GM19035 (cell line): ENCODE measurements at regions not wholly inside any gene's neighbourhood (a gene's known extent, or its start where the extent isn't known, plus 50 kb on each side); places are given as distances from the start of the nearest gene placed in this dataset.
A peak's percentile ranks its signal among the peaks of the same experiment; 100 is the strongest.
"Not testable (repeated sequence)": the region's sequence is repeated elsewhere in the genome, so short reads cannot be mapped to it uniquely, and the experiment has no call there.

Experiments
- ATAC-seq: cut with Tn5 transposase; IDR thresholded peaks from one replicate; pipeline ENCODE4 v1.9.1; 2021; ENCODE audit not compliant: unreplicated experiment

DNA sequence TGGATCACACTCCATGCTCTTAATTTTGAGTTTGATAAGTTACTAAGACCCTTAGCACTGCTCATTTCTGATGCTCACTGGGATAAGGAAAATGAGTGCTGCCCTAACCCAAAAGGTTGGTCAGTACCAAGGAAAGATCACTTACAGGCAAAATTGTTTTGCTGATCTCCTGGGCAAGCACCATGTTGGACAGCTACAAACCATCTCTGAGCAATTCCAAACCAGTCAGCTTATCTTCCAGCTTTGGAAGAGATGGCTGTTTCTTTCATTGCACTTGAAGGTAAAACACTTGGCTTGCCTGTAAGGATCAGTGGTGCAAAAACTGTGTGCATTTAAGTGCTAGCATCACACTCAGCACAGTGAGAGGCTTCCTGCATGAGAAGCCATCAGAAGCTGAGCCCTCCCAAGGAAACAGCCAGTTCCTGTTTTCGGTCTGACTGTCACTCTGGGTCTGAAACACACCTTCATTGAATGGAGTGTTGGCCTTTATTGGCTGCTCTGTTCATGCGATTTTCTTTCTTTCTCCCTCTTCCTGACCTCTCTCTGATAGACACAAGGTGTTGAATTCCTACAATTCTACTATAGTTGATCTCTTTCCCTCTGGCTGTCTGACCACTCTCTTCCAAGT, 126.4 kb upstream of the GHITM start:
- ATAC-seq, result peak; percentile 86

DNA sequence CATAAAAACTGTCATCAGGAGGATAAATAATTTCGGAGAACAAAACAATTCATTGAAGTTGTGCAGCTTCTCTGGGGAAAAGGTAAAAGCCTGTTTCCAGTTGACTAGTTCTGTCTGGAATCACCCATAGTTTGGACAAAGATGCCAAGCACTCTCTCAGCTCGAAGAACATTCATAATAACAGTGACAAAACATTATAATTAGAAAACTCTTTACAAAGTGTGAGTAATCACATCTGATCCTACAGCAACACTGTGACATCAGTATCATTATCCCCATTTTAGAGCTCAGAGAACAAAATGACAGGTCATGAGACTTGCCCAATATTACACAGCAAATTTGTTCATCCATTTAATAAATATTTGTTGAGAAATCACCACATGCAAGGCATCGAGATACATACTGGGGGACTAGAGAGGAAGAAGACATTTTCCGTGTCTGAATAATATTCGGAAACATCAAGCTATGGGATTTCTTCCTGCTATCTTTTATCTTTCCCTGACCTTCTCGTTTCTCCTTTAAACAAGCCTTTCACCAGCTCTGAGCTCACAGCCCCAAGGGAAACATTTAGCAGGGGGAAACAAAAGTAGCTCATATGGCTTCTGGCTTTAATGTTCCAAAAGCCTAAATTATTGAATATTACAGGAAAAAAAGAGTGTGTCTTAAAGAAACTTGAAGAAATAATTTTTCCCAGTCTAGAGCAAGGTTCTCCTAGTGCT, 123.3 kb upstream of the GHITM start:
- no peak for ATAC-seq

DNA sequence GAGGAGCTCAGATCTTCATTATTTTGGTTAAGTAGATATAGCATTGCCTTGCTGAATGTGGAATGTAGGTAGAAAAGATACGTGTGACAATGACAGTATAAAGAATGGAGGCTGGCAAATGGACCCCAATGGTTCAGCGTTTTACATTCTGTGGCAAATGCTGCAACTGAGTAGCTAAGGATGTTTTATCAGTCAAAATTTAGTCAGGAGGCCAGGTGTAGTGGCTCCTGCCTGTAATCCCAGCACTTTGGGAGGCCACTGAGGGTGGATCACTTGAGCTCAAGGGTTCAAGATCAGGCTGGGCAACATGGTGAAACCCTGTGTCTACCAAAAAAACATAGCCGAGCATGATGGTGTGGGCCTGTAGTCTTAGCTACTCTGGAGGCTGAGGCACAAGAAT, 120.5 kb upstream of the GHITM start:
- no peak for ATAC-seq

GRCh38 chr10:84019854-84020458, 119.4 kb upstream of the GHITM start:
- ATAC-seq, result not testable (repeated sequence)

DNA sequence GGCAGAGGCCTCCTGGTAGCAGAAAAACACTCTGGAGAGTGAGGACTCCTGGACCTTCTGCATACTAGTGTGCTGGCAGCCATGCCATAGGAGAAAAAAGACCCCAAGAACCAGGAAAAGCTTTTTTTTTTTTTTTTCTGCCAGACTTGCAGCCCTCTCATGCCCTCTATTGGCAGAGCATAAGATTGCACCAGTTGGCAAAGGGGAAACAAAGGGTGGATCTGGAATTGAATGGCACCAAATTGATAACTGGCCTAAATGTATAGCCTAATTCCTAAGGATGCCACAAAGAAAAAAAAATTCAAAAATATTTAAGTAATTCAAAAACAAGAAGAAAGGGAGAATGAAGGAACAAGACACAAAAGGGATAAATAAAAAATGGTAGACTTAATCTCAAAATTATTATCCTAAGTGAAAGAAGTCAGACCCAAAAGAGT, 112.5 kb upstream of the GHITM start:
- no peak for ATAC-seq

- ATAC-seq, result no peak
Observed at GRCh38 chr10:84029840-84030239, 109.5 kb upstream of the GHITM start.

- ATAC-seq, result no peak
Observed at GRCh38 chr10:84038035-84038434, 101.3 kb upstream of the GHITM start.

DNA sequence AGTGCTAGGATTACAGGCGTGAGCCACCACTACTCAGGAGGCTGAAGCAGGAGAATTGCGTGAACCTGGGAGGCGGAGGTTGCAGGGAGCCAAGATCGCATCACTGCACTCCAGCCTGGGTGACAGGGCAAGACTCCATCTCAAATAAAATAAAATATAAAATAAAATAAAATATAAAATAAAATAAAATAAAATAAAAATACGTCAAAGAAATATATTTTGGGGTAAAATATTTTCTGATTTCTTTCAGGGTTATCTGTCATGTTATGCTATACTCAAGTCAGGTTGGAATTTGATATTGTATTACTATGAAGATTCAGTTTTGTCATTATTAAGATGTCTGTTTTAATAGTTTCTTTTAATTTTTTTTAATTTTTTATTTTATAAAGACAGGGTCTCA, 99.4 kb upstream of the GHITM start:
- no peak for ATAC-seq

GRCh38 chr10:84047258-84048010, 91.9 kb upstream of the GHITM start:
- no peak for ATAC-seq

- no peak for ATAC-seq
Observed at GRCh38 chr10:84049645-84050011, 89.7 kb upstream of the GHITM start.

- no peak for ATAC-seq
Observed at GRCh38 chr10:84053626-84054025, 85.7 kb upstream of the GHITM start.

DNA sequence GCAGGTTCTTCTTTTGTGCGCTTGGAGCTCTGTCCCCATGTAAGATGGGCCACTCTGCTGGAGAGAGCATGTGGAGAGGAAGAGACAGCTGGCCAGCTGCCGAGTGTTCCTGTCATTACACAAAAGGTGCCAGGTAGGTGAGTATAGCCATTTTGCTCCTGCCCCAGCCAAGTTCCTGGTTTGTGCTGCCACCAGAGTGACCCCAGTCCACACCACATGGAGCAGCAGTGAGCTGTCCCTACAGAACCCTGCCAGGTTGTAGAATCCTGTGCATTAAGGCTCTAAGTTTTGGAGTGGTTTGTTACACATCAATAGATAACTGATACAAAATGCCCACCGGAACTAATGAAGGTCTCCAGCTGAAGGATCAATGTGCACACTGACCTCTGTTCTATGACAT, 84.6 kb upstream of the GHITM start:
- no peak for ATAC-seq

DNA sequence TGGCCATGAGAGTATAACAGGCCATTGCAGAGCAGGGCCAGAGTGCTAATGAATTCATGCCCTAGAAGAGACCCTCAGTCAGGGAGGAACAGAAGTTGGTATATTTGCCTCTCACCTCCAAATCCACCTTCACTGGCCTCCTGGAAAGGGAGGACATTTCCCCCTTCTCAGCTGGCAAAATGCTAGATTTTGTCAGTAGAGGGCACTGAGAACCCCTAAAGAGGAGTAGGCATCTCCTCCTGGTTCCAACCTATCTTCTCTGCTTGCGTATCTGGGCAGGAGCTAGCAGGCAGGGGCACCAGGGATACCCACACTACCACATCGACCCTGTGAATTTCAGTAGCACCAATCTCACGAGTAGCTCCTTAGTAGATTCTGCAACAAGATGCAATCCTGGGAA, 79.8 kb upstream of the GHITM start:
- no peak for ATAC-seq

- no peak for ATAC-seq
Observed at GRCh38 chr10:84063440-84063839, 75.9 kb upstream of the GHITM start.

GRCh38 chr10:84065804-84066601, 73.3 kb upstream of the GHITM start:
- no peak for ATAC-seq

GRCh38 chr10:84074521-84074920, 64.8 kb upstream of the GHITM start:
- no peak for ATAC-seq

- no peak for ATAC-seq
Observed at GRCh38 chr10:84075226-84076046, 63.9 kb upstream of the GHITM start.

DNA sequence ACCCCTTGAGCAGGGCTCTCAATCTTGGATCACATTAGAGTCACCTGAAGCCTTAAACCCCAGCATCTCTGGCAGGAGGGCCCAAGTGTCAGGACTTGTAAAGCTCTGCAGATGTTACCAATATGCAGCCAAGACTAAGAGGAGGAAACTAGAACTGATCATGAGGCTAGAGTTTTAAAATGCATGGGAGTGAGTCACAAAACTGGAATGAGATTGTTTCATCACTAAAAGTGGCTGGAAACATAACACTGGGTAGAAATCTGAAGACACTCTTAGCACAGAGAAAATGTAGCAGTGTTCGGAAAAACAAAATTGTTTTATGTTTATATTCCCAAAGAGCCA, 63.3 kb upstream of the GHITM start:
- ATAC-seq, result no peak

GRCh38 chr10:84076540-84077195, 62.6 kb upstream of the GHITM start:
- ATAC-seq, result no peak

DNA sequence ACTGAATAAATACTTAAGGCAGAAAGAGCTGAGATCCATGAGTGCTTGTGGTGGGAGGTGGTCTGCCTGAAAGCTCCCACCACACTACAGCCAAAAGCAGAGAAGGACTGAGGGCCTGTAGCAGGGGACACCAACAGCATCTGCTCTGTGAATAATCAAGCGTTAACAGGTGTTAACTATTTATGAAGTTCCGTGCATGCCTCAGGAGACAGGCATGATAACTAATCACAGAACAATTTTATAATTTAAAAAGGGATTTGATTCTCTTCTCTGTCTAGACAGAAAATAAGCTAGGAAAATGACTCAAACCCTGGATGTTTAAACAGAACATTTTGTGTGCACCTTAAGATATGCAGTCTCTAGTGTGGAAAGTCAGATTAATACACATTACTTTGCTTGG, 61.5 kb upstream of the GHITM start:
- no peak for ATAC-seq
